C1 segment of cervical spinal cord (tissue), 14 donors: ENCODE measurements at regions not wholly inside any gene's neighbourhood (a gene's known extent, or its start where the extent isn't known, plus 50 kb on each side); places are given as distances from the start of the nearest gene placed in this dataset.
"Not testable (repeated sequence)": the region's sequence is repeated elsewhere in the genome, so short reads cannot be mapped to it uniquely, and the experiment has no call there.

ENCODE experiments used
- DNase-seq, 14 donors: peaks; one replicate each; lab custom pipeline; 2025; lab: John Stamatoyannopoulos, UW

GRCh38 chr4:149045731-149046130, 603.5 kb upstream of the NR3C2 start:
- no peak for DNase-seq

DNA sequence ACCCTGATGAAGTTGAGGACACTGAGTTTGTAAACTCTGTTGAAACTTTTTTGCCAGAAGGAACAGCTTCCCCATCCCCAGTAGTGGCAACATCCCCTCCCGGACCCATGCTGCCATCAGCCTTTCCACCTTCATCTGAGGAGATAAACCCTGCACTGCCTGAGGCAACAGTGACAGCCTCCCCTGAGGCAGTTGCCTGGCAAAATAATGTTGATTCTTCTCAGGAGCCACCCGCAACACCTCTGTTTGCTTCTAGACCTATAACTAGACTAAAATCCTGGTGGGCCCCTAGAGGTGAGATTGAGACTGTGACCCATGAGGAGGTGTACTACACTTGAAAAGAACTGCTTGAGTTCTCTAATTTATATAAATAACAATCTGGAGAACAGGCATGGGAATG, 597.6 kb upstream of the NR3C2 start:
- DNase-seq, result not testable (repeated sequence)

DNA sequence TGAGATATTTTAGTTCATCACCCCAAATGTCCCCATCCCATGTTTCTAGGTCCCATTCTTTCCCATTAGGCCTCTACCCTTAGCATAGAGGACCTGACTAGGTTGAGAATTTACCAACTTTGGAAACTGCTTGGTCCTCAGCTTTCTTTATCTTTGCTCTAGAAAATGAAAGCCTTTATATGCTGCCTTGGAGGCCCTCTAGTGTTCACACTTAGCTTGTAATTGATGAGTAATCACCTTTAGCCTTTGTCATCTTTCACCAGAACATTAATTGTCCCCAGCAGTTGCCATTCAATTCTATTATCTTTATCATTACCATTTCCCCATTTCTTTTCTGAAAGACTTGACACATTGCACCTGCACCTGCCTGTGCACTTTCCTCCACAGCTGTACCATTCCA, 589.2 kb upstream of the NR3C2 start:
- DNase-seq, result peak in 1 of 14 donors; percentile 1

DNA sequence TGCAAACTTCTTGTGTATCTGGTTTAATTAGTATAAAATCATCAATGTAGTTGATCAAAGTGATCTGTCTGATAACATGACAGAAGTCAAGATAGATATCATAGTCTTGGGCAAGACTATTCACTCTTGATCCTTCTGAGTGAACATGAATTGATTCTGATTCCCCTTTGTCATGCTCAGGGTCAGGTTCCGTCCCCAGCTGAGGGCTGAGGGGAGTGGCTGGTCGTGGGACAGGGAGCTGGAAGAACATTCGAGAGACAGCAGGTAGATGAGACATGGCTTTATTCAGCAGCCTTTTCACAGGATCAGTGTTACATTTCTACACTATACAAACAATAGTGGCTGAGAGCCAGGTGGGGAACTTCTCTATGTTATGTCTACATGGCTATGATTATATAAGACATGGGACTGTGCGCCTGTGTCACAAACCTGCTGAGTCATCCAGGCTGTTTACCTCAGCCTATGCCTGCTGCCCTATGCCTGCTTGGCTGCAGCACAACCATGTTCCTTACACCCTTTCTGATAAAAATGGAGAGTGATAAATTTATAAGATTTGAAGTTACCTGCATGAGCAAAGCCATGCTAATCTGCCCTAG, 586.9 kb upstream of the NR3C2 start:
- DNase-seq, result no peak

- DNase-seq, result no peak
Observed at GRCh38 chr4:149026696-149027095, 584.5 kb upstream of the NR3C2 start.

DNA sequence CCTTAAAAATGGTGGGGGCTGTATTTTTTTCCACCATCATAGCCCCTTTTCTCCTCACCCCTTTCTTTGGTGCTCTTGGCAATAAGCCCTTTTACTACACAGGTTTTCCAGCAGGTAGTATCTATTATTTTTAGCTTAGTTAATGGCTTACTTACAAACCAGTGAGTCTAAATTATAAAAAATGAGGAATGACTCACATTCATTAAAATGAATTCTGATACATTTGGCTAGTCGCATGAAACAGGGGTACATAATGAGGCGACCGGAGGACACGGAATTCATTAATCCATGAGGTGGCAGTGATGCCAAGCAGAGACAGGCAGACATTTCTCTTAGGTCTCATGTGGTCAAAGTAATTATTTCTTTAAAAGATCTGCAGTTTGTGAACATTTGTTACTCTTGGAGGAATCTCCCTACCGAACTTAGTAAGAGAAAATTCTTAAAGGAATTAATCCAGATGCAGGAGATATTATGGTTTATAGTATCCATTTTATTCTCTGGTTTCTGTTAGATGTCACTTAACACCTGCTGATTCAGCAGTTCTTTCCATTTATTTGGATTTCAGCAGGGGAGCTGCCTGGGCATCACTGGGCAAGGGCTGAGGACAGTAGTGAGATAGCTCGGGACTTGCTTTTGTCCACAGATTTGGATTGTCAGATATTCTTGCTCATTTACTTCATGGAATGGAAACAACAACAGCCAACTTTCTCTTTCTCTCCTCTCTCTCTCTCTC, 575.0 kb upstream of the NR3C2 start:
- no peak for DNase-seq

DNA sequence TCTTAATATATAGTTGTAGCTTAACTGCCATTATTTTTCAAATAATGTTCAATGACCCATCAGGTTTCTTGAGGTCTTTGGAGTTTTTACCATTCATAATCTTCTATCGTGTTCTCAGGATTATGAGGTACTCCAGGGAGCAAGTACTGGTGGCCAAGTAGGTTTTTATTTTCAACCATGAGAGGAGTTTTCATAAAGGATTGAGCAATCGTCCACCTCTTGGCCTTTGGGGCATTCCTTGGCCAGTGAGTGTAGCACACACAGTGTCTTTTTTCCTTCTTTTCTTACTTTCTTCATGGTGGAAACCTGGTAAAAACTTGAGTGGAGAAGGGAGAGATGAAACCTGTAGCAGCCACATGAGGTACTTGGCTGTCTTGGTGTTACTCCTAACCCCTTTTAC, 567.0 kb upstream of the NR3C2 start:
- no peak for DNase-seq

GRCh38 chr4:149008415-149009025, 566.3 kb upstream of the NR3C2 start:
- no peak for DNase-seq

DNA sequence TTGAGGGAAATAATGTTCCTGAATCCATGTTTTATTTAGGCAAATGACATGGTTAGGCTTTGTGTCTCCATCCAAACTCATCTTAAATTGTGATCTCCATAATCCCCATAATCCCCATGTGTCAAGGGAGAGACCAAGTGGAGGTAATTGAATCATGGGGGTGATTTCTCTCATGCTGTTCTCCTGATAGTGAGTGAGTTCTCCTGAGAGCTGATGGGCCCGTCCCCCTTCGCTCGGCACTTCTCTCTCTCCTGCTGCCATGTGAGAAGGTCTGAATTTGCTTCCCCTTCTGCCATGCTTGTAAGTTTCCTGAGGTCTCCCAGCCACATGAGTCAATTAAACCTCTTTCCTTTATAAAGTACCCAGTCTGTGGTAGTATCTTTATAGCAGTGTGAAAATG, 563.0 kb upstream of the NR3C2 start:
- DNase-seq, result no peak

DNA sequence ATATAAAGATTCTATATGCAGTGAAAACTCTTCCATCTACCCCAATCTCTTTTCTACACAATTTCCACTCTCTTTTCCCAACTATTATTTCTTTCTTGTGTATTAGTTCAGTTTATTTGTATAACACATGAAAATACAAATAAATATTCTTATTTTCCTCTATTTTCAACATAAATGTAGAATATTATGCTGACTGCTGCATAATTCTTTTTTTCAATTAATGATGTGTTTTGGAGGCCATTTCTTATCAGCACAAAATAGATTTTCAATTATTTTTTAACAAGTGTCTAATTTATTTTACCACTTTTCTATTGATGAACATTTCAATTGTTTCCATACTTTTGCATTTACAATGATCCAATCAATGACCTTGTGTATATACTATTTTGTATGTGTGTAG, 557.7 kb upstream of the NR3C2 start:
- no peak for DNase-seq

GRCh38 chr4:148998719-148999118, 556.5 kb upstream of the NR3C2 start:
- no peak for DNase-seq

DNA sequence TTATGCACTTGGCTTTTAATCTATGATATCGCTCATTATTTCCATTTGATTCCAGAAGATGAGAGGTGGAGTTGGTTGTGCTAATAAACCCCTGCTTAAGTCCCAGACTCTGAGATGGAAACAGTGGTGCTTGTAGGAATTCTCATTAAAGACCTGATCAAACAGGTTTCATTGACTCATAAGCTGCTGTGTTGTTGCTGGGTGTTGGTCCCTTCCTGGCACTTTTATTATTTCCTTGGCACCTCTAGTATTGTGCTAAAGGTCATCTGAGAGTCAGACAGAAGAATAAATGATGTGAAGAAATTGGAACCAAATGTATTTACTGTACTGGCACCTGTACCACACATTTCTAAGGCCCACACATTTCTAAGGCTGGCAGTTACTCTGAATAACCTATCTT, 544.7 kb upstream of the NR3C2 start:
- no peak for DNase-seq

DNA sequence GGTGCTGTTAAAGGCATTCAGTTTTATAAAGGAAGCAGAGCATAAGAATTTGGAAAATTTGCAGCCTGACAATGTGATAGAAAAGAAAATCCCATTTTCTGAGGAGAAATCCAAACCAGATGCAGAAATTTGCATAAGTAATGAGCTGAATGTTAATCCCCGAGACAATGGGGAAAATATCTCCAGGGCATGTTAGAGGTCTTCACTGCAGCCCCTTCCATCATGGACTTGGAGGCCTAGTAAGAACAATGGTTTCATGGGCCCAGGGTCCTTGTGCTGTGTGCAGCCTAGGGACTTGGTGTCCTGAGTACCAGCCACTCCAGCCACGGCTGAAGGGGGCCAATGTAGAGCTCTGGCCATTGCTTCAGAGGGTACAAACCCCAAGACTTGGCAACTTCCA, 542.7 kb upstream of the NR3C2 start:
- no peak for DNase-seq

DNA sequence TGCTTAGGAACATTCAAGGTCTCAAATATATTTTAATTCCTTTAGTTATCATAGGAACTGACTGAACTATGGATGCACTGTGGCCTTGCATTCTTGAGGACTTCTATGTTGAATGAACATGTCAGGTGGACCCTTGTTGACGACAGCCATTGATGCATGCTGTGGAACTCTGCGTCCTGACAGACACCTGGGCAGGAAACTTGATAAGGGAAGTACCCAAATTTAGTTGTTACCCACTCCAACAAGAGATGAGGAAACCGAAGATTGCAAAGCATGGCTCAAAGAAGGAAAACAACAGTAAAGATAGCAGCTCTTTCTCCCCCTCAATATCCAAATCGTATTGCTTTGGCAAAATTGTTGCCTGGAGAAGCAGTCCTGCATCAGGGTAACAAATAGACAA, 540.0 kb upstream of the NR3C2 start:
- DNase-seq, result no peak

DNA sequence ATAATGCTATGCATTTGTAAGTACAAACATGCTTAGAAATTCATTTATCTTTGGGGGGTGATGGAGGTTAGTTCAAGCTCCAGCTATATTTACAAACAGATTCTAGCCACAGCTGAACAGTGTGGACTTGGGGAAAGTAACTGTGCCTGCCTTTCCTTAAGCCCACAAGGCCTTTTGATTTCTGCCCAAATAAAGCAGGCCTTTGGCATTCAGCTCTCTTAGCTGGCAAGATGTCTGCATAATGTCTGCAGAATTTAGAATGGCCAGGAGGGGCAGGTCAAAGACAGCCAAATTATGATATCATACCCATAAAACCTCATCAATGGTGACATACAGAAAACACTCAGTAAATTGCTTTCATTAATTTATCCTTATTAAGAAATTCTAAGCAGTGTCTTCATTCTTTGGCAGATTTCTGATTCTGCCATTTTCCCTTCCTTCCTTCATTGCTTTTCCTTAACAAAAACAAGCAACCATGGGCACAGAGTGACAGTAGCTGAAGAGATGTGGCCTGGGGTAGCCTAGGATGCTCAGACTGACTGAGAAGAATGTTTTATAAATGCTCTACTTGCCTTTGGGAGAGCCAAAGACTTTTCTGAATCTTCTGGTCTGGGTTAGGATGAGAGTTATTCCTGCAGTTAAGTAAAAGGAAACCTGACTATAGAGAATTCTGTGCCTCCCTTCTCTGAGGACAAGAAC, 538.7 kb upstream of the NR3C2 start:
- peak in 8 of 14 donors; percentile 1 to 35 (median 10) for DNase-seq

GRCh38 chr4:148978301-148978700, 536.1 kb upstream of the NR3C2 start:
- DNase-seq, result no peak

- DNase-seq, result no peak
Observed at GRCh38 chr4:148975464-148975863, 533.2 kb upstream of the NR3C2 start.

DNA sequence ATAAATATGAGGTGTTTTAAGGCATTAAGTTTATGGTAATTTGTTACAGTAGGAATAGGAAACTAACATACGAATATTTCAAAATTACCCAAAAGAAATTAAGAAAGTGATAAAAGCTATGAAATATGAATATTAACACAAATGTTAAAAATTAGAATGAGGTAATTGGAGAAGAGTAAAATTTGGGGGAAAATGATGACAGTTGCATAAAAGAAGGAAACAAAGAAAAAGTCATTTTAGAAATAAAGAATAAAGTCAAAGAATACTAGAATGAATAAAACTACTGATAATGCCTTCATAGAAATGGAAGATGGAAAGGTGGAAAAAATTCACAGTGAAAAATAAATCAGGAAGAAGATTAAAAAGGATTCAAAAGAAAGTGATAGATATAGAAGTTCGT, 522.9 kb upstream of the NR3C2 start:
- no peak for DNase-seq

GRCh38 chr4:148964456-148964855, 522.2 kb upstream of the NR3C2 start:
- DNase-seq, result no peak

DNA sequence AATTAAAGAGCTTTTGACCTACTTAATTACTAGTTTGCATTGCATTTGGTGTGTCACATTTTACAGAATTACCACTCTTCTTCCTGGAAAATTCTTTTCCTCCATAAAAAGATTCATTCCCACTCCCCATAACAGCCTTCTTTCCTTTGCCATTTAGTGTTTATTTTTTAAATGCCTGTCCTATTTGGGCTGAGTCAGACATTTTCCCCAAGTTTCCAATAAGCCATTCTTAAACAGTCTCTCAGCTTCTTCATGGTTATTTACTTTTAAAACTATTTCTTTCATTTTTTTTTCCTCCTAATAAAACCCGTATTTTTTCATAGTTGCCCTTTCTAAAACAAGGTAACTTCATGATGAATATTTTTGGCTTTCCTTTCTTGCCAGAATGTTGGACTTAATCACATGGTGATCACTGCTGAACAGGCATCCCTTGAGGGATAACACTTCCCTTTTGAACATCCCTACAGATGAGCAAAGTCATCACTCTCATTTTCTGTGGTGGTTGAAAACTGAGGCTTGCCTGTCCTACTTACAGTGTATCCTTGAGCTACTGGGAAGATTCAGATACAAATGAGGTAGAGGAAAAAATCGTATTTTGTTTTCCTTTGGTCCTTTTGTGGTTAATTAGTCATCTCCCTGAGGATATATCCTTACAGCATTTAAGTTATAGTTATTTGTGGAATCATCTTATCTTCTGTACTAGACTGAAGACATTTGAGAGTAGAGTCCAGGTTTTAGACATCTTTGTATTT, 520.5 kb upstream of the NR3C2 start:
- DNase-seq, result no peak

DNA sequence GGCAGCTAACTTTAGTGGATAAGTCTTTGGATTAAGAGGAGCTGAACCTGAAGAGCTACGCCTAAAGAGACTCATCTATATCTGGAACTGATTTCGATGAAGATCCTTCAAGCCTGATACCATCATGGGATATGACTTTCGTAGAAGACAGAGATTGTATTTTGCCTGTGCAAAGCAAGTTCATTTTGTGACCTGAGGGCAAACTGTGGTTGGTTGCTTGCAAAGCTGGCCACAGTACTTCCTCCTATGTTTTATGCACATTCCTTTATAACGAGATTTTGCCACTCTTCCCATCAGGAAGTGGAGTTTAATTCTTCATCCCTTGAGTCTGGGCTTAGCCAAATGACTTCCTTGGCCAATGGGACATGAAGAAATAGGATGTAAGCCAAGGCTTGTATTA, 519.3 kb upstream of the NR3C2 start:
- no peak for DNase-seq

GRCh38 chr4:148958317-148958716, 516.1 kb upstream of the NR3C2 start:
- DNase-seq, result no peak
